NK-92 treated with Interleukin-12 subunit alpha and Interleukin-12 subunit beta, amount 100 ng/mL, for 24 hours (cell line): ENCODE measurements at regions not wholly inside any gene's neighbourhood (a gene's known extent, or its start where the extent isn't known, plus 50 kb on each side); places are given as distances from the start of the nearest gene placed in this dataset.
"Not testable (repeated sequence)": the region's sequence is repeated elsewhere in the genome, so short reads cannot be mapped to it uniquely, and the experiment has no call there.

Experiments used
- DNase-seq: peaks from one replicate; lab custom pipeline; 2025; lab: John Stamatoyannopoulos, UW

DNA sequence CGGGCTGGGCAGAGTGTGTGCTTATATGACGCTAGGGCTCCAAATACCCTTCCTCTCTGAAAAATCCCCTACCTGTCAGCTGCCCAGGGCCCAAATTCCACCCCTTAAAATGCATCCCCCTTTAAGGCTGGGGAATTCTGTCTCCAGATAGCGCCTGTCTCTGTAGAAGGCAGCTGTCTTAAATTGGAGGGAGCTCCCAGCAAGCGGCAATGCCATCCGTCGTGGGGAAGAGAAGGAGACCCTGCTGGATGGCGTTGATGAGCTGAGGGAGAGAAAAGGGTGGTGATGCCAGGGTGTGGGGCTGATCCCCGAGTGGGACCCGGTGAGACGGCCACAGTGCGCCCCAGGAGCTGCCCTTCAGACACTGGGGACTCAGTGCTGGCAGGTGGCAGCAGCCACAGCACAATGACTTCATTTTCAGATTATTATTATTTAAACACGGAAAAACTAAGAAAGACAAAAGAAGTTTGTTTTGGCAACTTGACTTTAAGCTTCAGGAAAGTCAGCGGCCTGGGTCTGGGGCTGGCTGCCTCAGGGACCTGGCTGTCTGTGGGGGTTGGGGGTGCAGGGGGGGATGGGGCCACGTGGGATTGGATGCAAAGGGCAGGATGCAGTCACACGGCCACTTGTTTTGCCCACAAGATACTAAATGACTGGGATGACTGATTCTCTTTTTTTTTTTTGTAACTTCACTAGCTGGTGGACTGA, 152.8 kb downstream of the TFCP2L1 start:
- no peak for DNase-seq

DNA sequence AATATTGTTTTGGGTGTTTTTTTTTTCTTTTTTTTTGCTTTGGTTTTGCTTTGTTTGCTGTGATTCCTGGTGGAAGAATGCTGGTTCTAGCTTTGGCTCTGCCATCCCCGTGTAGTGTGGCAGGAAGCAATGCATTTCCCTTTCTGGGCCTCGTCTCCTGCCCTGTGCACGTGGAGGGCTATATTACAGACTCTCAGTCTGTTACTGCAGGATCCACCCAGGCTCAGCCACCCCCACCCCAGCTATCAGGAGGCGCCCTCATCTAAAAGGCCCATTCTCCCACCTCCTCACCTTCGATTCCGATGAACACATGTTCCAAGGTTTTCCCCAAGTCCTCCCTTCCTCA, 152.3 kb downstream of the TFCP2L1 start:
- DNase-seq, result no peak

DNA sequence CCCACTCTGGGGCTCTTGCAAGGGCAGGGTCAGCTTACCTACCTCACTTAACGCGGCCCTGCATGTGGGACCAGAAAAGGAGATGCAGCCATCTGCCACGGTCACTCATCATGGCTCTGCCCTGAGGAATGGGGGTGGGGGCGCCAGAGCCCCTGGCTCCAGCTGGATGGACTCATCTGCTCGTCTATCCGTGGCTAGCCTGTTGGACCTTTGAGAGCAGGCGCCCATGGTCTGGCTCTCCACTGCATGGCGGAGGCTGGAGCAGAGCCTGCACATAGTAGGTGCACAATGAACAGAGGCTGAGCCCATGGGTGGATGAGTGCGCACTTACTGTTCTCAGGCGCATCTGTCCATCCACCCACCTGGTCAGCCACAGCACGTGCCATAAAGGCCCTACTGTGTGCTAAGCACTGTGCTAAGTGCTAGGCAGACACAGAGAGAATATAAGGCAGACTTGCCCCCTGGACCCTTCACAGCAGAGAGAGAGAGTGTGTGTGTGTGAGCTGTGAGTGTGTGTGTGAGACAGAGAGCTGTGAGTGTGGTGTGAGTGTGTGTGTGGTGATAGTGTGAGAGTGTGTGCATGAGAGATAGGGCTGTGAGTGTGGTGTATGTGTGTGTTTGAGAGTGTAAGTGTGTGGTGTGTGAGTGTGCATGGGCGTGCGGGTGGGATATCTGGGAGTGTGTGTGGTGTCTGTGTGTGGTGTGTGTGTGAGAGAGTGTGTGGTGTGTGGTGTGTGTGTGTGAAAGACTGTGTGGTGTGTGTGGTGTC, 151.3 kb downstream of the TFCP2L1 start:
- no peak for DNase-seq

DNA sequence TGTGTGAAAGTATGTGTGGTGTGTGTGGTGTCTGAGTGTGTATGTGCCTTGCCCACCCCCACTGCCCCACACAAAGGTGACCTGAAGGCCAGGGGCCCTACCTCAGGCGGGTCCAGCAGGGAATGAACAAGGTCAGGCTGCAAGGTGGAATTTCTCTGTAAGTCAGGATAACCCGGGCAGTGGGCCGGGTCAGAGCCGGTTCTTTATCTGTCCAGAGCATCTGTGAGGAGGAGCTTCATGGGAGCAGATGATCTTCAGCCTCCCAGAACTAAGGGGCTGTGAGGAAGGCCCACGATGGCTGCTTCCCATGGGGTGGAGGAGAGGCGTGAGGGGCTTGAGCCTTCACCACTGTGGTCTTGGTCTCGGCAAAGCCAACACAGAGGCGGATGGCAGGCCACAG, 150.3 kb downstream of the TFCP2L1 start:
- no peak for DNase-seq

DNA sequence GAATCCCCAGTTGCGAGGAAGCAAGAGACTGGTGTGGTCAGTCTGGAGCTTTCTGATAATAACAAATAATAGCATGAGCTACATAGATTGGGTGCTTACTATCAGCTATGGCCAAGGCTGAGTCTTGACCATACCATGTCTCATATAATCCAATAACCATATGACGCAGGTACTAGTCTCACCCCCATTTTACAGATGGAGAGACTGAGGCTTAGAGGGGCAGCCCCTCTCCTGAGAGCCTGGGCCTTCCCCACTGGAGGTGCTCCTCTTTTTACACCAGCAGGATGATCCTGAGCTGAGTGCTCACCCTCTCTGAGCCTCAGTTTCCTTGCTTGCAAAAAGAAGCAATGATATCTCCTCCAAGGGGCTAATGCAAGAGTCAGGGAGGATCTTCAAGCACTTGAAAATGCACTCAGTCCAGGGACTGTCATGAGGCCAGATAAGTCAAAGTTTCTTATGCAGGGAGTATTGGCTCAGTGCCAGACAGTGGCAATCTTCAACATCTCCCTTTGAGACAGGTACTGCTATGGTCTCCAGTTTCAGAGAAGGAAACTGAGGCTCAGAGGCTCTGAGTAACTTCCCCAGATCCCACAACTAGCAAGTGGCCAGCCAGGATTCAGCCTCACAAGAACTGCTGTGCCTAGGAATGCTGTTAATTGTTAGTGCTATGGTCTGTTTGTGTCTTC, 149.7 kb downstream of the TFCP2L1 start:
- DNase-seq, result no peak

DNA sequence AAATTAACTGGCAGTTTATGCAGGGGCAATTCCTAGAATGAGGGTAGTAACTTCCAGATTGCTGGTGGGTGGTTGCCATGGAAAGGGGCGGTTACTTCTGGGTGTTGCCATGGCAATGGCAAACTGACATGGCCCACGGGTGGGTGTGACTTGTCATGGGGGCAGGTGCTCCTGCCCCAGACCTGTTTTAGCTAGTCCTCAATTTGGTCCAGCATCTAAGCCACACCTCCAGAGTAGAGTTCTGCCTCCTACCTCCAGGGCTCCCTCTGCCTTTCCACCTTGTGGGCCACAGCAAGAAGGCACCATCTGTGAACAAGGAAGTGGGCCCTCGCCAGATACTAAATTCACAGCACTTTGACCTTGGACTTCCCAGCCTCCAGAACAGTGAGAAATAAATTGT, 148.7 kb downstream of the TFCP2L1 start:
- DNase-seq, result no peak

DNA sequence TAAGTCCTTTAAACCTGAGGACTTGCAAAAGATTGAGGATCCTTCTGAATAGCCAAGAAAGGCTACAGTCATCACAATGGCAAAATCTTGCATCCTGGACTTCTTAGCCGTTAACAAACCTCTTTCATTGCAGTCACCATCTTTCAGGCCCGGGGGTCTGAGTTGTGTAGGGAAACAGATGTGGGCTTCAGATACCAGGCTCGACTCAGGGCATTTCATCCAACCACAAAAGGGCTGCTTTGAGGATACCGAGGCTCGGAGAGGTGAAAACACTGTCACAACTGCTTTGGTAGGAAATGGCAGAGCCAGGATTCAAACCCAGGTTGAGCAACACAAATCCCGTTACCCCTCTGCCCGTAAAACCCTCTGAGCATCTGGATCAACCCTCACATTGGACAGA, 147.4 kb downstream of the TFCP2L1 start:
- no peak for DNase-seq

DNA sequence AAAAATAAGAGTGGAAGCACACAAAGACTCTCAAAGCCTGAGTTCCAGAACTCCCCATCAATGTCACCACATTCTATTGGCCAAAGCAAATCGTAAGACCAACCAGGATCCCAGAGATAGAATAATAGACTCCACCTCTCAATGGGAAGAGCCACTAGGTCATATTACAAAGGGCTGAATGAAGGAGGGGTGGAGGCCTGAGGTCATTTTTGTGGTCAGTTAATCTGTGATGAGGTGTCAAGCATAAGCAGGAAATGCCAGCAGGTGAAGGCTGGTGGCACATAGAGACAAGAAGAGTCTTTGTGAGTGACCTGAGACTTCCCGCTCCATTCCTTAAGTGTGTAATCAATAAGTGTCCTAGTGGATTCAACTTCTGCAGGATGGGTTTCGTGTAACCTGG, 144.3 kb downstream of the TFCP2L1 start:
- no peak for DNase-seq

DNA sequence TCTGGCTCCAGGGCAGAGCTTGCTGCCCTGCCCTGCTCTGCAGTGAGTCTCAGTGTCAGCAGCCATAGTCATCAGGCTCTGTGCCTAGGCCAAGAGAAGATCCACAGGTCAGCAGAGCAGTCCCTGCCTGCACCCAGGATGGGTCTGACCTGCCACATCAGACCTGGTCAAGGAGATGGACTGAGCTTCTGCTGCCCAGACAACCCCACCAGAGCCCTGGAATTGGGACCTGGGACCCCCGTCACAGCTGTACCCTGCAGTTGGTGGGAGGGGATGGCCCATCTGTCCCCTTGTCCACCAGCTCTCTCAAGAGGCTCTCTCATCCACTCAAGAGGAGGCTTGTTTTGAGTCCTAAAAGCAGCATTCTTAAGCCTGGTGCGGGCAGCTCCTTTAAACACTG, 142.6 kb downstream of the TFCP2L1 start:
- no peak for DNase-seq

DNA sequence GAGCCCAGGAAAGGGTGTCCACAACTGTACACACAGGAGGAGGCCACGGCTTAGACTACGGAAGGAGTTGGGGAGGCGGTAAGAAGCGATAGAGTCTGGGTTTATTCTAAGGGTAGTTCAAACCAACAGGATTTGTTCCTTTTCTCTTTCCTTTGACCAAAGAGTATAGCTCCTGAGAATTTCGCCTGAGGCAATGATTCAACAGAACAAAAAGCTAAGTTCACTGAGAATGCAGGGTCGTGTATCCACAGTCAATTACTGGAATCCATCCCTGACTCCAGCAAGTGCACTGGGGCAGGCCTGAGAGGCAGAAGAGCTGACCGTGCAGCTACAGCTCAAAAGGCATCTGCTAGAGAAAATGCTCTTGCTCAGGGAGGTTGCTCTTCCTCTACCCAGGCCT, 140.9 kb downstream of the TFCP2L1 start:
- DNase-seq, result no peak

DNA sequence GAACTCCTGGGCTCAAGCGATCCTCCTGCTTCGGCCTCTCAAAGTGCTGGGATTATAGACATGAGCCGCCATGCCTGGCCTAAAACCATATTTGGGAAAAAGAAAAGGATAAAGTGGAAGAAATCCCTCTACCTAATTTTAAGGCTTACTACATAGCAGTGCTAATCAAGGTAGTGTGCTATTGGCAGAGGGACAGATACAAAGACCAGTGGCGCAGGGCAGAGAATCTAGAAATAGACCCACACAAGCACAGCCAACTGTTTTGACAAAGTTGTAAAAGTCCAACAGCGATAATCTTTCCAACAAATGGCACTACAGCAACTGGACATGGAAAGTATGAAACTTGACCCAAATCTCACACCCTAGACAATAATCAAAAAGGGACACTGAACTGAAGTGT, 138.4 kb downstream of the TFCP2L1 start:
- no peak for DNase-seq

DNA sequence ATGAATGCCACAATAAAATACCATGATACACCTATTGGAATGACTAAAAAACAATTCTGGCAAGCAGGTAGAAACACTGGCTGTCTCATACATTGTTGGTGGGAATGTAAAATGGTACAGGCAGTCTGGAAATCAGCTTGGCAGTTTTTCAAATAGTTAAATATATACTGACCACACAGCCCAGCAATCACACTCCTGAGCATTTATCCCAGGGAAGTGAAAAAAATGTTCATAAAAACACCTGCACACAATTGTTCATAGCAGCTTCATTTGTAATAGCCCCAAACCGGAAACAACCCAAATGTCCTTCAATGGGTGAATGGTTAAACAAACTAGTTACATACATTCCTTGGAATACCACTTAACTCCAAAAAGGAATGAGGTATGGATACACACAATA, 137.2 kb downstream of the TFCP2L1 start:
- no peak for DNase-seq

DNA sequence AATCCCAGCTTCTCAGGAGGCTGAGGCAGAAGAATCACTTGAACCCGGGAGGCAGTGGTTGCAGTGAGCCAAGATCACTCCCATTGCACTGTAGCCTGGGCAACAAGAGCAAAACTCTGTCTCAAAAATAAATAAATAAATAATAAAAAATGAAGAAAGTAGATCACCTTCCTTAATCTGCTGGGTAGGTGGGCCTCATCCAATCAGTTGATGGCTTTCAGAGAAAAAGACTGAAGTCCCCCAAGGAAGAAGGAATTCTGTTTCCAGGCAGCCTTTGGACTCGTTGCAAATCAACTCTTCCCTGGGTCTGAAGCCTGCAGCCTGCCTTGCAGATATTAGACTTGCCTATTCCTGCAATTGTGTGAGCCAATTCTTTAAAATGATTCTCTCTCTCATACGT, 136.5 kb downstream of the TFCP2L1 start:
- DNase-seq, result no peak

DNA sequence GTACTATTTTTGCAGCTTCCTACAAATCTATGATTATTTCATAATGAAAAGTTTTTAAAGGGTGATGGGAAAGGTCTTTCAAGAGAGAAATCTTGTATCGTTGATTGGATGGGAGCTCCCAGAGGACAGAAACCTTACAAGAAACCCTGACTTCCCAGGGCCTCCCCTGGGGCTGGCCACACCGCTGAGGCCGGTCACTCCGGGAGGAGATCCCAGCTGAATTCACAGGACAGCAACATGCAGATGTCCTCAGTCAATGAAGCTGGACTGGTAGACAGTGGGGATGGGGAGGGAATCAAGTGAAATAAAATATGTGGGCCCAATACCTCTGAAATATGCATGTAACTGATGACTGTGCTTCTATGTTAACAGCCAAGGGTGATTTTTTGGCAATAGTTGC, 135.6 kb downstream of the TFCP2L1 start:
- no peak for DNase-seq

DNA sequence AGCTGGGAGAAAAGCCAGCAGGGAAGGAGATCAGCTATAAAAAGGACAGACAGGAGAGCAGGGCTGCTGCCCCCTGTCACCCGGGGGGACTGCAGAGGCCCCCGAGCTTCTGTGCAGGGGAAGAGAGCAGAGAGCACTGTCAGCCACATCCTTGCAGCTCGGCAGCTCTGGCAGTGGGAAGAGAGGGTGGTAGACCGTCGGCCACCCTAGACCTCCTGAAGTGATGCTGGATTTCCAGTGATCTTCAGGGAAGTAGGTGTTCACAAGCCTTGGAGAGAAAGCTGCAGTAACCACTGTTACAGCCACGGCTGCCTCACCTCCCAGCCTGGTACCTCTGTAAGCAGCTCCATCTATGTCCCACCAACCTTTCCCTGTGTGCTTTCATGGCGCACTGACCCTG, 134.9 kb downstream of the TFCP2L1 start:
- DNase-seq, result no peak

DNA sequence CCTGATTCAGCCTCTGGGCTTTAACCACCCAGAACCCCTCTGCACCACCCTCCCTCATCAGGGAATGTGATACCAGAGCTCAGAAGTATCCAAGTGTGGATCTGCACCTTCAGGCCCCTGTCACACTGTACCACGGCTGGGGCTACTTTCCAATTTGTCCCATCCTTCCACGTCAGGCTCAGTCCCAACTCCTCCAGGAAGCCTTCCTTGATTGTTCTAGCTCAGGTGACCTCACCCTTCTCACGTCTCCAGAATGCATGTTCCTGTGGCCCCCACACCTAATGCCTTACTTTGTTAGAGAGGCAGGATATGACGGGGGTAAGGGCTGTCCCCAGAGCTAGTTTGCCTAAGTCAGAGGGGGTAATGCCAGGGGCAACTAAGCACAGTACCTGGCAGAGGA, 134.3 kb downstream of the TFCP2L1 start:
- no peak for DNase-seq

DNA sequence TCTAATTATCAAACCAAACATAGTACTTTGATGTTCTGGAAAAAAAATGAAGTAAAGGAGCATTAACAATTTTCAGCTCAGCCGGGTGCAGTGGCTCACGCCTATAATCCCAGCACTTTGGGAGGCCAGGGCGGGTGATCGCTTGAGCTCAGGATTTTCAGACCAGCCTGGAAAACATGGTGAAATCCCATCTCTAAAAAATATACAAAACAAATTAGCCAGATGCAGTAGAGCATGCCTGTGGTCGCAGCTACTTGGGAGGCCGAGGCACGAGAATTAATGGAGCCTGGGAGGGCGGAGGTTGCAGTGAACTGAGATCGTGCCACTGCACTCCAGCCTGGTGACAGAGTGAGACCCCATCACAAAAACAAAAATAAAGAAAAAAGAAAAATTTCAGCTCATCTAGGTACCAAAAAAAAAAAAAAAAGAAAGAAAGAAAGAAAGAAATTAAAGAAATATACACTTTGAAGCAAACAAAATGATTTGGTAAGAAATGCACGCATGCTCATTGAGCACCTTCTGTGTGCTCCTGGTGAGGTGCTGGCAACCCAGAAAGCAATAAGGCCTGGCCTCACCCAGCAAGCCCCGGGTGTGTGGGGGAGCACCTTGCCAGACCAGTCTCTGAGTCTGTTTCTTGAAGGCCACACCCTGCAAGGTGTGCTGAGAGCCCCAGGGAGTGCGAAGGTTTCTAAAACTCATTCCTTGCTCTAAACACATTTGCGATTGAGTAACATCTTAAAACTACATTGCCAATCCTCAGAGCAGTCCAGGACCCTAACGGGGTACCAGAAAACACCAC, 133.5 kb downstream of the TFCP2L1 start:
- DNase-seq, result no peak

DNA sequence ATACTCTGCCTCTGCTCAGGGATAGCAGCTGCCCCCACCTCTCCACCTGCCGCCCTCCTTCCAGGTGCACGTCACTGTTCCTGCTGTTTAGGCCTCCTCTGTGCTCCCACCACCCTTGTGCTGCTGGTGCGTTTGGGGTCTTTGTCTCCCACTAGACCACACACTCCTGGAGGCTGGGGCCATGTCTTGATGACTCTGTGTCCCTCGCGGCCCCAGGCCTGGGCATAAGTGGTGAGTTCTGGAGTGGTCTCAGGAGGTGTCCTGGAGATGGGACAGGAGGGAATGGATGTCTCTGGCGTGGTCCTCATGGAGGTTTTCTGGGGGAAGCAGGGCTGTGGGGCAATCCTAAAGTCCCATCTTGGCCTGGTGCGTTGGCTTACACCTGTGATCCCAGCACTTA, 132.1 kb downstream of the TFCP2L1 start:
- DNase-seq, result no peak

DNA sequence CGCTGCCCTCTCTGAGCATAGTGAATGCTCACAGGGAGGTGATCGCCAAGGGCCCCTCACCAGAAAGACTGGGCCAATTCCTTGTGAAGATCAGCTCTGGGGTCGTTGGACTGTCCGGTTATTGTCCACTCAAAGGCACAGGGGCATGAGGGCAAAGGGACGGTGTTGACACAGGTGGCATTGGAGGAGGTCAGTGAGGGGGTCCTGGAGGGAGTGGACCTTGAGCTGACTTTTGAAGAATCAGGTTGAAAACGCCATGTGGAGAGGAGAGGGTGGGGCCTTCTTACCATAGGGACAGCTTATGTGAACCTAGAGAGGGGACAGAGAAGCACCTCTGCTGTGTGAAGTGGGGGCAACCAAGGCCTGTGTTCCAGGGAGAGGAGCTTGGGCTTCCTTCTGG, 131.5 kb downstream of the TFCP2L1 start:
- DNase-seq, result no peak

DNA sequence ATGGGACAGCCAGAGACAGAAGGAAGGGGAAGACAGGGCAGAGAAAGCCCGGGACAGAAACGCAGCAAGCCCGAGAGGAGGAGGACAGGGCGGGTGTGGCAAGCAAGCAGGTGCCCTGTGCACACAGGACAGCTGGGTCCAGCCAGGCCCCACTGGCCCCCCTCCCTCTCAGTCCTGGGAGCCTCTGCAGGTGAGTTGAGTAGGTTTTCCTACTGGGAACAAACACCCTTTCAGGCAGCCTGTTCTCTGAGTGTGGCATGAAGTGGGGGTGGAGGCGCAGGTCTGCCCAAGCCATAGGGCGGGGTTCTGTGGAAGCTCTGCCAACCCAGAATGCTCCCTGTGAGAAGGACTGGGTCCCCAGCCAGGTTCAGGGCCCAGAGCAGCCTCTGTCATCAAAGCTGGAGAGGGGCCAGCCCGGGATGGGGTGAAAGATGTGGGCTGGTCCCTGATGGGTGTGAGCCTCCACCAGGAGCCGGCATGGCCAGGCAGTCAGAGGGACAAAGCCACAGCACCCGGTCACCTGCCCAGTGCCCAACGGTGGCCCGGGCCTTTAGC, 129.4 kb downstream of the TFCP2L1 start:
- no peak for DNase-seq

DNA sequence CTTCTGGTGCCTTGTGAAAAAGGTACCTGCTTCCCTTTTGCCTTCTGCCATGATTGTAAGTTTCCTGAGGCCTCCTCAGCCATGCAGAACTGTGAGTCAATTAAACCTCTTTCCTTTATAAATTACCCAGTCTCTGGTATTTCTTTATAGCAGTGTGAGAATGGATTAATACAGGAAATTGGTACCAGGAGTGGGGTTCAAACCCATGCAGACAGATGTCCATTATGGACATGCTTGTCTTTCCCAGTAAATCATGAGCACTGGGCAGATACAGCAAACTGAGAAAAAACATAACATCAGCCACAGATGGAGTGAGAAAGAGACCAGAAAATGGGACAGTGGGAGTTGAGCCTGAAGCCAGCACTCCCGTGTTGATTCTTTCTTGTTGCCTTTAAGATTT, 127.5 kb downstream of the TFCP2L1 start:
- not testable (repeated sequence) for DNase-seq
